H9 (cell line): ENCODE measurements at regions not wholly inside any gene's neighbourhood (a gene's known extent, or its start where the extent isn't known, plus 50 kb on each side); places are given as distances from the start of the nearest gene placed in this dataset.

Experiments used
- DNase-seq: peaks from one replicate; pipeline ENCODE4 v3.0.0-alpha.2; 2017
- H2AFZ ChIP-seq: one replicate; pipeline ENCODE4 v1.6.1; 2013; ENCODE audit warnings: mild to moderate bottlenecking, low read length, control low read depth, moderate library complexity
- H2AK5ac ChIP-seq: 2 replicates; pipeline ENCODE4 v1.6.1; 2013; ENCODE audit warnings: low read length, control low read depth, mixed read lengths; ENCODE audit not compliant: insufficient read length
- H2BK120ac ChIP-seq: one replicate; pipeline ENCODE4 v1.6.1; 2013; ENCODE audit warnings: low read depth, mild to moderate bottlenecking, low read length, control low read depth, inconsistent platforms; ENCODE audit not compliant: poor library complexity, severe bottlenecking
- H2BK12ac ChIP-seq: 2 replicates; pipeline ENCODE4 v1.6.1; 2013; ENCODE audit warnings: low read length, control low read depth, mixed read lengths, low read depth; ENCODE audit not compliant: insufficient read length
- H2BK15ac ChIP-seq: 2 replicates; pipeline ENCODE4 v1.6.1; 2013; ENCODE audit warnings: low read depth, low read length, control low read depth
- H2BK20ac ChIP-seq: one replicate; pipeline ENCODE4 v1.6.1; 2013; ENCODE audit warnings: low read depth, mild to moderate bottlenecking, low read length, control low read depth, inconsistent platforms; ENCODE audit not compliant: poor library complexity, severe bottlenecking
- H2BK5ac ChIP-seq: 2 replicates; pipeline ENCODE4 v1.6.1; 2013; ENCODE audit warnings: low read length, control low read depth, mixed read lengths; ENCODE audit not compliant: insufficient read length
- H3K14ac ChIP-seq: 2 replicates; pipeline ENCODE4 v1.6.1; 2013; ENCODE audit warnings: low read length, control low read depth; ENCODE audit not compliant: insufficient read depth
- H3K18ac ChIP-seq: 2 replicates; pipeline ENCODE4 v1.6.1; 2013; ENCODE audit warnings: low read depth, mild to moderate bottlenecking, mixed read lengths, low read length, control low read depth; ENCODE audit not compliant: insufficient read length
- H3K23ac ChIP-seq: 2 replicates; pipeline ENCODE4 v1.6.1; 2013; ENCODE audit warnings: low read length, control low read depth, mixed read lengths, low read depth; ENCODE audit not compliant: insufficient read length
- H3K23me2 ChIP-seq: 2 replicates; pipeline ENCODE4 v1.6.1; 2013; ENCODE audit warnings: low read depth, mild to moderate bottlenecking, mixed read lengths, low read length, control low read depth; ENCODE audit not compliant: insufficient read length, poor library complexity, severe bottlenecking
- H3K27ac ChIP-seq: 2 replicates; pipeline ENCODE4 v1.5.1; 2013; ENCODE audit warnings: low read length, control low read depth, mixed read lengths, low read depth; ENCODE audit not compliant: insufficient read length
- H3K27me3 ChIP-seq: 2 replicates; pipeline ENCODE4 v1.6.1; 2013; ENCODE audit warnings: low read length, control low read depth, inconsistent platforms; ENCODE audit not compliant: insufficient read depth
- H3K4ac ChIP-seq: 2 replicates; pipeline ENCODE4 v1.6.1; 2013; ENCODE audit warnings: low read depth, mild to moderate bottlenecking, control low read depth, inconsistent platforms, low read length, moderate library complexity
- H3K4me1 ChIP-seq: 2 replicates; pipeline ENCODE4 v1.6.1; 2013; ENCODE audit warnings: low read length, control low read depth, inconsistent platforms; ENCODE audit not compliant: insufficient read depth
- H3K4me2 ChIP-seq: 2 replicates; pipeline ENCODE4 v1.6.1; 2013; ENCODE audit warnings: low read length, control low read depth, mixed read lengths; ENCODE audit not compliant: insufficient read length, insufficient read depth
- H3K56ac ChIP-seq: 2 replicates; pipeline ENCODE4 v1.6.1; 2013; ENCODE audit warnings: low read depth, mild to moderate bottlenecking, mixed read lengths, low read length, control low read depth; ENCODE audit not compliant: insufficient read length
- H3K79me1 ChIP-seq: 2 replicates; pipeline ENCODE4 v1.6.1; 2013; ENCODE audit warnings: low read depth, mild to moderate bottlenecking, moderate library complexity, low read length, control low read depth, inconsistent platforms; ENCODE audit not compliant: insufficient read depth, poor library complexity, severe bottlenecking
- H3K79me2 ChIP-seq: 2 replicates; pipeline ENCODE4 v1.6.1; 2013; ENCODE audit warnings: low read length, control low read depth, inconsistent platforms; ENCODE audit not compliant: insufficient read depth
- H3K9ac ChIP-seq: 2 replicates; pipeline ENCODE4 v1.6.1; 2013; ENCODE audit warnings: low read length, control low read depth, mixed read lengths; ENCODE audit not compliant: insufficient read length; ENCODE audit errors: extremely low read depth
- H3K9me3 ChIP-seq: one replicate; pipeline ENCODE4 v1.6.1; 2013; ENCODE audit warnings: low read depth, low read length, inconsistent platforms; ENCODE audit not compliant: control insufficient read depth
- H3T11ph ChIP-seq: one replicate; pipeline ENCODE4 v1.6.1; 2013; ENCODE audit warnings: mild to moderate bottlenecking, low read length, control low read depth, inconsistent platforms
- H4K20me1 ChIP-seq: one replicate; pipeline ENCODE4 v1.6.1; 2013; ENCODE audit not compliant: control insufficient read depth, insufficient read length, insufficient read depth
- H4K5ac ChIP-seq: 2 replicates; pipeline ENCODE4 v1.6.1; 2013; ENCODE audit warnings: low read depth, mild to moderate bottlenecking, mixed read lengths, low read length, control low read depth; ENCODE audit not compliant: insufficient read length
- H4K8ac ChIP-seq: replicated peaks from 2 replicates; pipeline ENCODE4 v1.6.1; 2013; ENCODE audit warnings: low read length, control low read depth, mixed read lengths, low read depth; ENCODE audit not compliant: insufficient read length
- H4K91ac ChIP-seq: 2 replicates; pipeline ENCODE4 v1.6.1; 2013; ENCODE audit warnings: low read depth, mild to moderate bottlenecking, moderate library complexity, mixed read lengths, low read length, control low read depth; ENCODE audit not compliant: insufficient read length
- H3K27ac Mint-ChIP-seq, 3 experiments: 2 replicates in 2 of 3; 3 replicates in 1 of 3; pipeline ENCODE4 v1.8.0; 2020 to 2021; ENCODE audit warnings: mixed read lengths in 3 of 3, mild to moderate bottlenecking in 1 of 3, moderate library complexity in 1 of 3
- H3K27me3 Mint-ChIP-seq: 2 replicates; pipeline ENCODE4 v1.8.0; 2021; ENCODE audit warnings: low read depth, mild to moderate bottlenecking, moderate library complexity, mixed read lengths
- H3K36me3 Mint-ChIP-seq, 3 experiments: 2 replicates in 2 of 3; 3 replicates in 1 of 3; pipeline ENCODE4 v1.8.0; 2020 to 2021; ENCODE audit warnings: low read depth in 3 of 3, mixed read lengths in 3 of 3; ENCODE audit not compliant: insufficient read depth in 1 of 3
- H3K4me1 Mint-ChIP-seq, 2 experiments: 2 replicates each; pipeline ENCODE4 v1.8.0; 2020; ENCODE audit warnings: mixed read lengths in 2 of 2
- H3K4me3 Mint-ChIP-seq, 2 experiments: 2 replicates in 1 of 2; 3 replicates in 1 of 2; pipeline ENCODE4 v1.8.0; 2020 to 2021; ENCODE audit warnings: mild to moderate bottlenecking in 2 of 2, mixed read lengths in 2 of 2, moderate library complexity in 1 of 2
- H3K9me3 Mint-ChIP-seq, 2 experiments: 2 replicates in 1 of 2; 3 replicates in 1 of 2; pipeline ENCODE4 v1.8.0; 2020; ENCODE audit warnings: mild to moderate bottlenecking in 2 of 2, mixed read lengths in 2 of 2, moderate library complexity in 1 of 2
- WGBS: extraction: QIAGEN DNeasy Blood & Tissue Kit; methylation state at CpG from one replicate; pipeline ENCODE4 v1.1.7; 2013; ENCODE audit warnings: missing lambda C conversion rate, low lambda C conversion rate, mixed read lengths; ENCODE audit not compliant: insufficient read length; ENCODE audit errors: extremely low coverage; 5-methylcytosine and 5-hydroxymethylcytosine counted together
- TF ChIP-seq, protein P1 (sequence below): fragments of 200-600 bp; sonication (generic); conservative IDR thresholded peaks from 3 replicates; pipeline ENCODE4 v1.8.0; 2021; ENCODE audit warnings: antibody characterized with exemption, mild to moderate bottlenecking

- no peak overlapping the region for H3K14ac ChIP-seq
- no peak overlapping the region for H3K4me2 ChIP-seq
- Mint-ChIP-seq H3K36me3 (no peaks in the 10 kb centered on the region), H3K27me3 (no peaks in the 10 kb centered on the region; the same call in none of the 2 replicates), H3K9me3 (no peaks in the 10 kb centered on the region), H3K27ac (no peak overlapping the region), H3K4me1 (peaks cover 4 to 13% of the 10 kb centered on the region in 2 experiments), H3K4me3 (no peak overlapping the region)
- no peaks in the 10 kb centered on the region for H3K4me1 ChIP-seq
- TF ChIP-seq, protein P1, sequence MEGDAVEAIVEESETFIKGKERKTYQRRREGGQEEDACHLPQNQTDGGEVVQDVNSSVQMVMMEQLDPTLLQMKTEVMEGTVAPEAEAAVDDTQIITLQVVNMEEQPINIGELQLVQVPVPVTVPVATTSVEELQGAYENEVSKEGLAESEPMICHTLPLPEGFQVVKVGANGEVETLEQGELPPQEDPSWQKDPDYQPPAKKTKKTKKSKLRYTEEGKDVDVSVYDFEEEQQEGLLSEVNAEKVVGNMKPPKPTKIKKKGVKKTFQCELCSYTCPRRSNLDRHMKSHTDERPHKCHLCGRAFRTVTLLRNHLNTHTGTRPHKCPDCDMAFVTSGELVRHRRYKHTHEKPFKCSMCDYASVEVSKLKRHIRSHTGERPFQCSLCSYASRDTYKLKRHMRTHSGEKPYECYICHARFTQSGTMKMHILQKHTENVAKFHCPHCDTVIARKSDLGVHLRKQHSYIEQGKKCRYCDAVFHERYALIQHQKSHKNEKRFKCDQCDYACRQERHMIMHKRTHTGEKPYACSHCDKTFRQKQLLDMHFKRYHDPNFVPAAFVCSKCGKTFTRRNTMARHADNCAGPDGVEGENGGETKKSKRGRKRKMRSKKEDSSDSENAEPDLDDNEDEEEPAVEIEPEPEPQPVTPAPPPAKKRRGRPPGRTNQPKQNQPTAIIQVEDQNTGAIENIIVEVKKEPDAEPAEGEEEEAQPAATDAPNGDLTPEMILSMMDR: no peak
- H3K27ac ChIP-seq: no peak overlapping the region
- no CpG with 5 or more reads among the region's 6 CpGs for WGBS
- no peak overlapping the region for H2BK20ac ChIP-seq
- H3K23ac ChIP-seq: no peak overlapping the region
- no peak overlapping the region for H2BK15ac ChIP-seq
- no peak overlapping the region for H3K4ac ChIP-seq
- no peak overlapping the region for H2BK12ac ChIP-seq
- H3K79me2 ChIP-seq: no peaks in the 10 kb centered on the region
- H4K20me1 ChIP-seq: no peaks in the 10 kb centered on the region
- no peak overlapping the region for H2BK120ac ChIP-seq
- no peak overlapping the region for H3T11ph ChIP-seq
- no peaks in the 10 kb centered on the region for H3K23me2 ChIP-seq
- H4K8ac ChIP-seq: no peak overlapping the region
- H2BK5ac ChIP-seq: no peak overlapping the region
- no peak overlapping the region for H2AFZ ChIP-seq
- no peaks in the 10 kb centered on the region for H3K79me1 ChIP-seq
- DNase-seq: no peak
- no peaks in the 10 kb centered on the region for H3K9me3 ChIP-seq
- no peak overlapping the region for H4K5ac ChIP-seq
- H3K18ac ChIP-seq: no peak overlapping the region
- H3K56ac ChIP-seq: no peak overlapping the region
- no peak overlapping the region for H4K91ac ChIP-seq
- H3K9ac ChIP-seq: no peak overlapping the region
- no peaks in the 10 kb centered on the region for H3K27me3 ChIP-seq
- no peak overlapping the region for H2AK5ac ChIP-seq
Observed at GRCh38 chr3:124298951-124299350, 307.0 kb upstream of the ROPN1 start.
